ENCODE measurements at regions not wholly inside any gene's neighbourhood (a gene's known extent, or its start where the extent isn't known, plus 50 kb on each side); places are given as distances from the start of the nearest gene placed in this dataset.
"Not testable (repeated sequence)": the region's sequence is repeated elsewhere in the genome, so short reads cannot be mapped to it uniquely, and the experiment has no call there.

DNA sequence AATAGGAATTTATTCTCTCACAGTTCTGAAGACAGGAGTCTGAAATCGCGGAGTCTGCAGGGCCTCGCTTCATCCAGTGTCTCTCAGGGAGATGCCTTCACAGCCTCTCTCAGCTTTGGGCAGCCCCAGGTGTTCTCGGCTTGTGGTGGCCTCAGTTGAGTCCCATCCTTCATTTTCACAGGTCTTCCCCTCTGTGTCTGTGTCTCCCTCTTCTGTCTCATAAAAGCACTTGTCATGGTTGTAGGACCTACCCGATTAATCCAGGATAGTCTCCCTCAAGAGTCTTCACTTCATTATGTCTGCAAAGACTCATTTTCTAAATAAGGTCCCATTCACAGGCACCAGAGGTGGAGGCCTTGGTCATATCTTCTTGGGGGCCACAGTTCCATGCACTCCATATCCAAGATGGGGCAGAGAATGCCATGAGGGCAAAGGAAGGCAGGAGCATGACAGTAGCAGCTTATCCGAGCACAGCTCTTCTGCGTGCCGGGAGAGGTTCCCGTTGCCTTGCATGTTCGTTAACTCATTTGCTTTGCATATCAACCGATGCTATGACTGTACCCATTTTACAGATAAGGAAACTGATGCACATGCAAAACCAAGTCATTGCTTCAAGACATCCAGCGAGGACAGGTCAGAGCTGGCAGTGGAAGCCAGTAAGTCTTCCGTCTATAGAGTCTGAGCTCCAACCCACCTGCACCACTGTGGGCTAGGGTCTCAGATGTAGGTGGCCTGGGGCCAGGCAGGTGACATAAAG lies 363.8 kb upstream of the SULF2 start:
- DNase-seq (ENCODE audit: extremely low read depth, low read depth), result no peak

DNA sequence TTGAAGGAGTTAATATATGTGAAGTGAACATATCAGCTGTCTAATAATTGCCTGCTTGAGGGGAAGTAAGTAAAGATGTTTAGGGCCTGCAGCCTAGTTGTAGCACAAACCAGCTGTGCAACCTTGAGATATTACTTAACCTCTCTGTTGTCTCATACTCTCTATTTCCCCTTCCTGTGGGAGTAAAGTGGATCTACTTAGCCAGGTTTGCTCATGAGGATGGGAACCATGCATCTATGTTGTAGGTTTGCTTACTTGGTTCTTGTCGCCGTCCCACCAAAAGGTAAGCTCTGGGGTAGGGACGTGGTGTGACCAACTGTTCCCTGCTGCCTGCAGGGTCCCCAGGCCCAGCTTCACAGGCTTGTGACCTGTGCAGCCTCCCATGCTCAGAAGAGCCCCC lies 362.7 kb upstream of the SULF2 start:
- DNase-seq (ENCODE audit: extremely low read depth, low read depth), result no peak

GRCh38 chr20:48147311-48147710 lies 362.0 kb upstream of the SULF2 start:
- DNase-seq (ENCODE audit: extremely low read depth, low read depth), result no peak

DNA sequence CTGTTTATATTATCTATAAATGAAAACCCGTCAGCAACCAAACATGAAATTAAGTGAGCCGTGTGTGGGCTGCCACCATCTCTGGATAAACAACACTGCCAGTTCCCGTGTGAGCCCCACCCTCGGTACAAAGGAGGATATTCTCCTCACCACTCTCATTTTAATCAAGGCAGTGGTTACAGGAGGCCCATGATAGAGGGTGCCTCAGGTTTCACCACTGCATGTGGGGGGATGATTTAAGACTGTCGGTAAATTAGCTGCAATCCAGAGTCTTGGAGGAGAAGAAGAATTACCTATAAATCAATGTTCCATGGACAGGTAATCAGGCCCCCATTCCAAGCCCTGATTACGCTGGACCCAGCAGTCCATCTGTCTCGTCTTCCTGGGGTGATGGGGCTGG lies 361.6 kb upstream of the SULF2 start:
- no peak for DNase-seq (ENCODE audit: extremely low read depth, low read depth)

GRCh38 chr20:48146308-48146707 lies 361.0 kb upstream of the SULF2 start:
- DNase-seq (ENCODE audit: extremely low read depth, low read depth), result no peak

- no peak for DNase-seq (ENCODE audit: extremely low read depth, low read depth)
Measured at GRCh38 chr20:48143435-48144081, 358.3 kb upstream of the SULF2 start.

GRCh38 chr20:48142516-48142773 lies 357.2 kb upstream of the SULF2 start:
- no peak for DNase-seq (ENCODE audit: extremely low read depth, low read depth)

DNA sequence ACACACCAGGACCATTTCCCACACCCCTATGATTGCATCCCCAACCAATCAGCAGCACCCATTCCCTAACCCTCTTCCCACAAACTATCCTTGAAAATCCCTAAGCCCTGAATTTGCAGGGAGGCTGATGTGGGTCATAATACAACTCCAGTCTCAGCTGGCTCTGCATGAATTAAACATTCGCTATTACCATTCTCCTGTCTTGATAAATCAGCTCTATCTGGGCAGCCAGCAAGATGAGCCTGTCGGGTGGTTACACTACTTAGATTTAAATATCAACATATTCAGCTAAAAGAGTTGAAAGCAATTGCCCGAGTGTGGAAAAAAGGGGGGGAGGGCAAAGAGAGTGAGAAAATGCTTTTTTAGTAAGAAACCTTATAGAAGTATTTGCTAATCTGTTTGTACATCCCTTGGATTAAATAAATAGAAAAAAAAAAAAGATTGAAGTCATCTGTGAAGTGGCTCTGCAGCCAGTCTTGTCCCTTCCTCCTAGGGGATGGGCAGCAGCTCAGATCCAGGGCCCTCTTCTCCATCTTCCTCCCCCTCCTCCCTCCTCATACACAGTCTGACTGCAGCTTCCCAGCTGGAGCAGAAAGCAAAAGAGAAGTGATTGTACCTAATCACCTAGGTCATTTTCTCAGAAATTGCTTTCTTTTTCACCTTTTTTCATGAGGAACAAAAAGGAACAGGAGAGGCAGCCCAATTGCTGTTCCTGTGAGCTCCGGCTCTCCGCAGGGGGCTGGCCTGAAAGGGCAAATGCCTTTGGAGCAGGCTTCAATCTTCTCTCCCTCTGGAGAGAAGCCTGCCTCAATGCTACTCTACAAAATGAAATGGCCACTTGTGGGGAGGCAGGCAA lies 356.6 kb upstream of the SULF2 start:
- DNase-seq (ENCODE audit: extremely low read depth, low read depth), result no peak

GRCh38 chr20:48139262-48140041 lies 354.2 kb upstream of the SULF2 start:
- DNase-seq (ENCODE audit: extremely low read depth, low read depth), result no peak

DNA sequence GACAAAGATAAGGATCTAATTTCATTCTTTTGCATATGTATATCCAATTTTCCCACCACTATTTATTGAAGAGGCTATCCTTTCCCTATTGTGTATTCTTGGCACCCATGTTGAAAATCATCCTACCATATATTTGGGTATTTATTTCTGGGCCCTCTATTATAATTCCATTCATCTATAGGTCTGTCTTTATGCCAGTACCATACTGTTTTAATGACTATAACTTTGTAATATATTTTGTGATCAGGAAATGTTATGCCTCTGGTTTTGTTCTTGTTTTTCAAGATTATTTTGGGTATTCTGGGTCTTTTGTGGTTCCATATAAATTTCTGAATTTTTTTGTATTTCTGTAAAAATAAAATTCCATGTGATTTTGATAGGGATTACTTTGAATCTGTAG lies 347.6 kb upstream of the SULF2 start:
- no peak for DNase-seq (ENCODE audit: extremely low read depth, low read depth)

GRCh38 chr20:48131581-48131980 lies 346.3 kb upstream of the SULF2 start:
- DNase-seq (ENCODE audit: extremely low read depth, low read depth), result no peak

DNA sequence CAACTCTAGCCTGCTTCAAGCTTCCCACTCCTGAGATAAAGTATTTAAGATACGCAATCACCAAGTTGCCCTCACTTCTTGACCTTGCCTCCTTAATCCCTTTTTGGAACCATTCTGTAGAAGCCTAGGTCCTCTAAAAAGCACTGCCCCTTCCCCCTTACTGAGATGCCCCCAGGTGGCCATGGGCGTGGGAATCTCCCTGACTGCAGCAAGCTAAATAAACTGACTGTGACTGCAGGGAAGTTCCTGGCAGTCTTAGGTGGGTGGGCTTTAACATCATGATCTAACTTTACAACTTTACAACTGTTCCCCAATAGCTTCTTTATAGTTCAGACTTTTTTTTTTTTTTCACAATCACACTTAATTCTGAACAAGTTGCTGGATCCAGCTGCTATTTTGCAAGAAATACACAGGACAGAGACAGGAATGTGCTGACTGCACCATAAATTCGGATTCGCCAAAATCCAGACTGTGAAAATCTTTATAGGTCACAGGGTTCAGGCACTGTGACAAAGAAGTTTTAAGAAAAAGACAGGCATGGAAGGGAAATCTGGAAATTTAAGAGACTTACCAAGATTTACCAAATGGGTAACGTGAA lies 344.2 kb upstream of the SULF2 start:
- DNase-seq (ENCODE audit: extremely low read depth, low read depth), result no peak

- DNase-seq (ENCODE audit: extremely low read depth, low read depth), result no peak
Measured at GRCh38 chr20:48128436-48128835, 343.2 kb upstream of the SULF2 start.

GRCh38 chr20:48127964-48128363 lies 342.7 kb upstream of the SULF2 start:
- not testable (repeated sequence) for DNase-seq (ENCODE audit: extremely low read depth, low read depth)

DNA sequence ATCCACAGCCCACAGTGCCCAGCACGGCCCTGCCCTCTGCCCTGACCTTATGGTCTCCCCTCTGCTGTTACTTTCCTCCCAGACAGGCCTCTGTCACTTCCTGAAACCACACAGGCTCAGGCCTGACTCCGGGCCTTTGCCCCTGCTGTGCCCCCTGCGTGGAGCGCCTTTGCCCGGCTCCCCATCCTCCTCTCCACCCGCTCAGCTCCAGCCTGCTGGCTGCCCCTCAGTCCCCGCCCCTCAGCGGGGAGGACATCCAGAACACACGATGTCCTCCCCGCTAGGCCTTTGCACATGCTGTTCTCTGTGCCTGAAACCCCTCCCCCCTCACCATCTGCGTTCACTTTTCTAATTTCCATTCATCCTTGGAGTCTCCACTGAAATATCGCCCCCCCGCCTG lies 341.9 kb upstream of the SULF2 start:
- DNase-seq (ENCODE audit: extremely low read depth, low read depth), result not testable (repeated sequence)

- DNase-seq (ENCODE audit: extremely low read depth, low read depth), result no peak
Measured at GRCh38 chr20:48126227-48126740, 341.0 kb upstream of the SULF2 start.

DNA sequence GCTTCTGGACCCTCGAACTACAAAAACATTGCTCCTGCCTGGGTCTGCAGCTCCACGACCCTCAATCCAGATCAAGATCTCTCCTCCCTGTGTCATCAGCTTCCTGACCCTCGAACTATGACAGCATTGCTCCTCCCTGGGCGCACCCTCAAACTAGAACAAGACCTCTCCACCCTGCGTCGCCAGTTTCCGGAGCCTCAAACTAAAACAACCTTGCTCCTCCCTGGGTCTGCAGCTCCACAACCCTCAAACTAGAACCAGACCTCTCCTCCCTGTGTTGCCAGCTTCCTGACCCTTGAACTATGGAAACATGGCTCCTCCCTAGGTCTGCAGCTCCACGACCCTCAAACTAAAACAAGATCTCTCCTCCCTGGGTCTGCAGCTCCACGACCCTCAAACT lies 339.7 kb upstream of the SULF2 start:
- no peak for DNase-seq (ENCODE audit: extremely low read depth, low read depth)

DNA sequence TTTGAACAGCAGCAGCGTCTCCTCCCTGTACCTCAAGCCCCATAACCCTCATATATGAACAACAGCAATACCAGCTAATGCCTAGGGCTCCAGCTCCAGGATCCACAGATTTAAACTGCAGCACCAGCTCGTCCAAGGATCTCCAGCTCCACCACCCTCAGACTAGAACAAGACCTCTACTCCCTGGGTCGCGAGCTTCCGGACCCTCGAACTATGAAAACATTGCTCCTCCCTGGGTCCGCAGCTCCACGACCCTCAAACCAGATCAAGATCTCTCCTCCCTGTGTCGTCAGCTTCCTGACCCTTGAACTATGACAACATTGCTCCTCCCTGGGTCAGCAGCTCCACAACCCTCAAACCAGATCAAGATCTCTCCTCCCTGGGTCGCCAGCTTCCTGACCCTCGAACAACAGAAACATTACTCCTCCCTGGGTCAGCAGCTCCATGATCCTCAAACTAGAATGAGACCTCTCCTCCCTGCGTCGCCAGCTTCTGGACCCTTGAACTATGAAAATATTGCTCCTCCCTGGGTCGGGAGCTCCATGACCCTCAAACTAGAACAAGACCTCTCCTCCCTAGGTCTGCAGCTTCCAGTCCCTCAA lies 339.0 kb upstream of the SULF2 start:
- DNase-seq (ENCODE audit: extremely low read depth, low read depth), result no peak

- DNase-seq (ENCODE audit: extremely low read depth, low read depth), result no peak
Measured at GRCh38 chr20:48120120-48120519, 334.8 kb upstream of the SULF2 start.

DNA sequence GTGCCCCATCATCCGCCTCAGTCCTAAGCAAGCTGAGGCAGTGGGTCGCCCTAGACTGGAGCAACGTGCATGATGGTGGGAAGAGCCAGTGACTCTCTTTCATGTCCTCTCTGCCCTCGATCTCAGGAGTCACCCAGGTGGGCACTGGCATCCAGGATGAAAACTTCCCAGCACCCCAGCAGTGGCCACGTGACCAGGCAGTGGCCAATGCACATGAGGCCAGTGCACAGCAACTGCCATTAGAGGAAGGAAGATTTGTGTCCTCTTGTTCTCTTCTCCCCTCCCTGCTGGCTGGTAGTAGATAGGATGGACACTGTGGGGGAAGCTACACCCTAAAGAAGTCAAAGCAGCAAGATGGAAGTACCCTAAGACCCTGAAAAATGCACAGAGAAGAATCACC lies 334.1 kb upstream of the SULF2 start:
- DNase-seq (ENCODE audit: extremely low read depth, low read depth), result not testable (repeated sequence)
